ENCODE measurements at regions not wholly inside any gene's neighbourhood (a gene's known extent, or its start where the extent isn't known, plus 50 kb on each side); places are given as distances from the start of the nearest gene placed in this dataset.

- Histone ChIP-seq H3K9me3 (no peaks in the 10 kb centered on the region; the same call in 1 of the 2 replicates), H3K27me3 (no peaks in the 10 kb centered on the region), H3K36me3 (no peaks in the 10 kb centered on the region), H3K4me3 (ENCODE audit: low read depth, low read length) (no peak overlapping the region), H3K4me1 (no peaks in the 10 kb centered on the region)
- DNase-seq = no peak
- TF ChIP-seq CTCF (IDR thresholded peaks at IDR 0.05; ENCODE audit: low read depth, low read length) = no peak
These were observed 370.4 kb upstream of the CPEB2 start for GRCh38 chr4:14631806-14632440.

- TF ChIP-seq CTCF (IDR thresholded peaks at IDR 0.05; ENCODE audit: low read depth, low read length) = no peak
- Histone ChIP-seq H3K4me3 (ENCODE audit: low read depth, low read length) (no peak overlapping the region), H3K4me1 (no peaks in the 10 kb centered on the region), H3K27me3 (no peaks in the 10 kb centered on the region), H3K36me3 (no peaks in the 10 kb centered on the region), H3K9me3 (no peaks in the 10 kb centered on the region)
- no peak for DNase-seq
These were observed 365.7 kb upstream of the CPEB2 start for GRCh38 chr4:14636563-14636962.

- H3K4me3 ChIP-seq (ENCODE audit: low read depth, low read length) = no peak overlapping the region
- no peaks in the 10 kb centered on the region for H3K36me3 ChIP-seq
- H3K27me3 ChIP-seq = no peaks in the 10 kb centered on the region
- TF ChIP-seq CTCF (IDR thresholded peaks at IDR 0.05; ENCODE audit: low read depth, low read length) = no peak
- no peaks in the 10 kb centered on the region for H3K9me3 ChIP-seq
- no peak for DNase-seq
- H3K4me1 ChIP-seq = no peaks in the 10 kb centered on the region
These were observed 361.8 kb upstream of the CPEB2 start for GRCh38 chr4:14640476-14640875.

GRCh38 chr4:14641871-14642270 lies 360.4 kb upstream of the CPEB2 start:
- Histone ChIP-seq H3K27me3 (no peaks in the 10 kb centered on the region), H3K36me3 (no peaks in the 10 kb centered on the region), H3K9me3 (no peaks in the 10 kb centered on the region), H3K4me1 (no peaks in the 10 kb centered on the region), H3K4me3 (ENCODE audit: low read depth, low read length) (no peak overlapping the region)
- DNase-seq = no peak
- TF ChIP-seq CTCF (IDR thresholded peaks at IDR 0.05; ENCODE audit: low read depth, low read length) = no peak

GRCh38 chr4:14644580-14645282 lies 357.6 kb upstream of the CPEB2 start:
- H3K4me1 ChIP-seq = no peaks in the 10 kb centered on the region
- TF ChIP-seq CTCF (IDR thresholded peaks at IDR 0.05; ENCODE audit: low read depth, low read length) = no peak
- H3K27me3 ChIP-seq = no peaks in the 10 kb centered on the region
- no peak for DNase-seq
- no peaks in the 10 kb centered on the region for H3K36me3 ChIP-seq
- no peak overlapping the region for H3K4me3 ChIP-seq (ENCODE audit: low read depth, low read length)
- no peaks in the 10 kb centered on the region for H3K9me3 ChIP-seq

GRCh38 chr4:14646831-14647230 lies 355.4 kb upstream of the CPEB2 start:
- H3K27me3 ChIP-seq = no peaks in the 10 kb centered on the region
- no peaks in the 10 kb centered on the region for H3K36me3 ChIP-seq
- H3K4me3 ChIP-seq (ENCODE audit: low read depth, low read length) = no peak overlapping the region
- no peak for TF ChIP-seq CTCF (IDR thresholded peaks at IDR 0.05; ENCODE audit: low read depth, low read length)
- H3K9me3 ChIP-seq = no peaks in the 10 kb centered on the region
- no peaks in the 10 kb centered on the region for H3K4me1 ChIP-seq
- DNase-seq = no peak

Data from BE2C (cell line).